Colonic mucosa (tissue), 4 donors: ENCODE measurements at regions not wholly inside any gene's neighbourhood (a gene's known extent, or its start where the extent isn't known, plus 50 kb on each side); places are given as distances from the start of the nearest gene placed in this dataset.

Experiments used
- DNase-seq: peaks from one replicate; pipeline ENCODE4 v3.0.0-alpha.2; 2020
- H3K27ac ChIP-seq: fragments of 200-600 bp; one replicate; pipeline ENCODE4 v1.8.0; 2021
- H3K27me3 ChIP-seq: fragments of 200-600 bp; one replicate; pipeline ENCODE4 v1.8.0; 2021
- H3K36me3 ChIP-seq: fragments of 200-600 bp; one replicate; pipeline ENCODE4 v1.8.0; 2021
- H3K4me1 ChIP-seq: fragments of 200-600 bp; one replicate; pipeline ENCODE4 v1.8.0; 2021; ENCODE audit warnings: mild to moderate bottlenecking
- H3K4me3 ChIP-seq: fragments of 200-600 bp; one replicate; pipeline ENCODE4 v1.8.0; 2021
- H3K9ac ChIP-seq, 2 donors: one replicate each; pipeline ENCODE4 v1.7.0; 2013; ENCODE audit warnings: control low read depth in 2 of 2, low read depth in 2 of 2, low read length in 2 of 2
- H3K9me3 ChIP-seq: fragments of 200-600 bp; one replicate; pipeline ENCODE4 v1.8.0; 2021
- CTCF ChIP-seq: fragments of 200-600 bp; IDR thresholded peaks from one replicate; pipeline ENCODE4 v1.8.0; 2022; ENCODE audit warnings: antibody characterized with exemption, mild to moderate bottlenecking
- intact Hi-C: fragments of 100-400 bp; cut with DNase I; formaldehyde crosslinking; loops from one replicate; pipeline ENCODE4 v1.14.1; 2022
- donor health status: healthy.
- donor health status: DM: no; HTN: no; CAD: no.
- donor health status: DM: no; HTN: no; CAD: no.

- TF ChIP-seq CTCF, result no peak
- Histone ChIP-seq H3K27me3 (no peaks in the 10 kb centered on the region), H3K9me3 (no peaks in the 10 kb centered on the region), H3K27ac (no peak overlapping the region), H3K4me1 (no peaks in the 10 kb centered on the region), H3K4me3 (no peak overlapping the region), H3K36me3 (no peaks in the 10 kb centered on the region), H3K9ac (no peak overlapping the region)
- DNase-seq, result no peak
- intact Hi-C loops, result no loop called here
Observed at GRCh38 chr12:73307260-73307659, 1035.1 kb downstream of the TRHDE start.

- H3K27ac ChIP-seq, result no peak overlapping the region
- no peak for DNase-seq
- intact Hi-C loops, result no loop called here
- H3K9me3 ChIP-seq, result no peaks in the 10 kb centered on the region
- H3K4me1 ChIP-seq, result no peaks in the 10 kb centered on the region
- H3K27me3 ChIP-seq, result no peaks in the 10 kb centered on the region
- H3K4me3 ChIP-seq, result no peak overlapping the region
- no peak for TF ChIP-seq CTCF
- no peak overlapping the region for H3K9ac ChIP-seq
- H3K36me3 ChIP-seq, result no peaks in the 10 kb centered on the region
Observed at GRCh38 chr12:73308079-73308478, 1035.9 kb downstream of the TRHDE start.

GRCh38 chr12:73308747-73309146, 1036.6 kb downstream of the TRHDE start:
- Histone ChIP-seq H3K4me1 (no peaks in the 10 kb centered on the region), H3K9ac (no peak overlapping the region), H3K36me3 (no peaks in the 10 kb centered on the region), H3K27me3 (no peaks in the 10 kb centered on the region), H3K4me3 (no peak overlapping the region), H3K27ac (no peak overlapping the region), H3K9me3 (no peaks in the 10 kb centered on the region)
- no peak for TF ChIP-seq CTCF
- intact Hi-C loops, result no loop called here
- DNase-seq, result no peak

- Histone ChIP-seq H3K27ac (no peak overlapping the region), H3K4me3 (no peak overlapping the region), H3K36me3 (no peaks in the 10 kb centered on the region), H3K9ac (no peak overlapping the region), H3K4me1 (no peaks in the 10 kb centered on the region), H3K27me3 (no peaks in the 10 kb centered on the region), H3K9me3 (no peaks in the 10 kb centered on the region)
- intact Hi-C loops, result no loop called here
- no peak for TF ChIP-seq CTCF
- DNase-seq, result no peak
Observed at GRCh38 chr12:73321319-73321718, 1049.1 kb downstream of the TRHDE start.

GRCh38 chr12:73321776-73322175, 1049.6 kb downstream of the TRHDE start:
- Histone ChIP-seq H3K4me1 (no peaks in the 10 kb centered on the region), H3K27ac (no peak overlapping the region), H3K27me3 (no peaks in the 10 kb centered on the region), H3K9ac (no peak overlapping the region), H3K9me3 (no peaks in the 10 kb centered on the region), H3K36me3 (no peaks in the 10 kb centered on the region), H3K4me3 (no peak overlapping the region)
- no peak for TF ChIP-seq CTCF
- intact Hi-C loops, result no loop called here
- DNase-seq, result no peak
